Gastrocnemius medialis (tissue), 4 donors: ENCODE measurements at regions not wholly inside any gene's neighbourhood (a gene's known extent, or its start where the extent isn't known, plus 50 kb on each side); places are given as distances from the start of the nearest gene placed in this dataset.

ENCODE experiments used
- POLR2A ChIP-seq, 2 donors: fragments of 450-650 bp; IDR thresholded peaks; one replicate each; pipeline ENCODE4 v1.6.1; 2017; ENCODE audit warnings: antibody characterized with exemption in 2 of 2, mild to moderate bottlenecking in 2 of 2, moderate library complexity in 2 of 2
- TF ChIP-seq, protein P1 (sequence below), 5 experiments: fragments of 450-650 bp in 3 of 5; fragments of 200-600 bp in 2 of 5; sonication (generic) in 2 of 5; IDR thresholded peaks in 4 of 5; conservative IDR thresholded peaks in 1 of 5; 1 replicate in 4 of 5; 2 replicates in 1 of 5; pipeline ENCODE4 v1.5.1; 2016 to 2019; ENCODE audit warnings: antibody characterized with exemption in 5 of 5, mild to moderate bottlenecking in 3 of 5, moderate library complexity in 3 of 5

DNA sequence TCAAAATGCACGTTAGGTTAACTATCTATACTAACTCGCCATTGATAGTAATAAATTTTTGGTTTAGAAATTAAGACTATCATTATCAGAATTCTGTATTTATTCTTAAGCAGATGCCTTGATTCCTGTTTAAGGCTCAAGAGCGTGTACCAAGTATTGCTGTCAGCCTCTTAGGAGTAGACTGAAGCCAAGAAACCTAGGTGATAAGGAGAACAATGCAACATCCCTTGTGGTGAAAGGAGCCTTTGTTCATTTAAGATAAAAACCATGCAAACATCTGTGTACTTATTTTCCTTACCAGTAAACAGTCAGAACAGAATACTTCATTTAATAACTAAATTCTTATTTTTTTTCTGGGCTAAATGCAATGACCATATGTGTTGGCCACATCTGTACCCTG is 109.4 kb upstream of the NOVA1 start:
- TF ChIP-seq, protein P1, sequence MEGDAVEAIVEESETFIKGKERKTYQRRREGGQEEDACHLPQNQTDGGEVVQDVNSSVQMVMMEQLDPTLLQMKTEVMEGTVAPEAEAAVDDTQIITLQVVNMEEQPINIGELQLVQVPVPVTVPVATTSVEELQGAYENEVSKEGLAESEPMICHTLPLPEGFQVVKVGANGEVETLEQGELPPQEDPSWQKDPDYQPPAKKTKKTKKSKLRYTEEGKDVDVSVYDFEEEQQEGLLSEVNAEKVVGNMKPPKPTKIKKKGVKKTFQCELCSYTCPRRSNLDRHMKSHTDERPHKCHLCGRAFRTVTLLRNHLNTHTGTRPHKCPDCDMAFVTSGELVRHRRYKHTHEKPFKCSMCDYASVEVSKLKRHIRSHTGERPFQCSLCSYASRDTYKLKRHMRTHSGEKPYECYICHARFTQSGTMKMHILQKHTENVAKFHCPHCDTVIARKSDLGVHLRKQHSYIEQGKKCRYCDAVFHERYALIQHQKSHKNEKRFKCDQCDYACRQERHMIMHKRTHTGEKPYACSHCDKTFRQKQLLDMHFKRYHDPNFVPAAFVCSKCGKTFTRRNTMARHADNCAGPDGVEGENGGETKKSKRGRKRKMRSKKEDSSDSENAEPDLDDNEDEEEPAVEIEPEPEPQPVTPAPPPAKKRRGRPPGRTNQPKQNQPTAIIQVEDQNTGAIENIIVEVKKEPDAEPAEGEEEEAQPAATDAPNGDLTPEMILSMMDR (IDR thresholded peaks at IDR 0.05 in 4 of 5, conservative IDR thresholded peaks at IDR 0.05 in 1 of 5), result no peak
- no peak for TF ChIP-seq POLR2A (IDR thresholded peaks at IDR 0.05)
